ENCODE measurements at regions not wholly inside any gene's neighbourhood (a gene's known extent, or its start where the extent isn't known, plus 50 kb on each side); places are given as distances from the start of the nearest gene placed in this dataset.

- Histone ChIP-seq H3K9ac (ENCODE audit: insufficient read depth in 1 of 2, low read length in 2 of 2) (no peak overlapping the region), H3K9me3 (ENCODE audit: control insufficient read depth in 4 of 4, insufficient read depth in 3 of 4, low read length in 3 of 4) (no peaks in the 10 kb centered on the region), H3K27me3 (ENCODE audit: control insufficient read depth in 3 of 3, insufficient read depth in 3 of 3, low read length in 2 of 3) (peaks cover 0 to 5% (median 0%) of the 10 kb centered on the region in 3 donors), H3K4me3 (no peak overlapping the region), H3K4me1 (ENCODE audit: control insufficient read depth in 5 of 5, insufficient read depth in 5 of 5, low read length in 5 of 5) (peaks cover 0 to 9% (median 6%) of the 10 kb centered on the region in 5 donors), H3K27ac (ENCODE audit: low read depth in 1 of 2, low read length in 1 of 2) (no peak overlapping the region), H3K36me3 (ENCODE audit: control insufficient read depth in 4 of 4, insufficient read depth in 4 of 4, low read length in 4 of 4) (no peaks in the 10 kb centered on the region)
- WGBS, 2 donors, result 19 to 22% methylated on average over 4 of the region's 4 CpGs
- TF ChIP-seq CTCF (IDR thresholded peaks at IDR 0.05; ENCODE audit: control extremely low read depth, extremely low read depth), result no peak
- ATAC-seq (ENCODE audit: insufficient read depth, low FRiP score) (no peak), DNase-seq (peak in 2 of 3 donors; percentile 21 to 23)
Observed at GRCh38 chr4:17094159-17094875, 195.9 kb upstream of the LDB2 start.

- ATAC-seq (ENCODE audit: insufficient read depth, low FRiP score), result no peak
- no peak overlapping the region for H3K4me3 ChIP-seq
Observed at GRCh38 chr4:17093481-17093880, 195.0 kb upstream of the LDB2 start.

GRCh38 chr4:17092736-17093437 is 194.4 kb upstream of the LDB2 start:
- Histone ChIP-seq H3K36me3 (ENCODE audit: control insufficient read depth in 4 of 4, insufficient read depth in 4 of 4, low read length in 4 of 4) (no peaks in the 10 kb centered on the region), H3K27ac (ENCODE audit: low read depth in 1 of 2, low read length in 1 of 2) (peak overlapping the region in 1 of 2 donors; percentile 22), H3K9ac (ENCODE audit: insufficient read depth in 1 of 2, low read length in 2 of 2) (no peak overlapping the region), H3K27me3 (ENCODE audit: control insufficient read depth in 3 of 3, insufficient read depth in 3 of 3, low read length in 2 of 3) (no peaks in the 10 kb centered on the region), H3K4me3 (no peak overlapping the region), H3K9me3 (ENCODE audit: control insufficient read depth in 4 of 4, insufficient read depth in 3 of 4, low read length in 3 of 4) (peaks cover 0 to 3% (median 0%) of the 10 kb centered on the region in 4 donors), H3K4me1 (ENCODE audit: control insufficient read depth in 5 of 5, insufficient read depth in 5 of 5, low read length in 5 of 5) (peaks cover 0 to 9% (median 6%) of the 10 kb centered on the region in 5 donors)
- ATAC-seq (ENCODE audit: insufficient read depth, low FRiP score) (no peak), DNase-seq (no peak)
- TF ChIP-seq CTCF (IDR thresholded peaks at IDR 0.05; ENCODE audit: control extremely low read depth, extremely low read depth), result no peak
- WGBS, 2 donors, result 52 to 70% methylated on average over 2 of the region's 2 CpGs

More at GRCh38 chr4:17093481-17093880, 195.0 kb upstream of the LDB2 start:
- Histone ChIP-seq H3K4me1 (ENCODE audit: control insufficient read depth in 5 of 5, insufficient read depth in 5 of 5, low read length in 5 of 5) (peaks cover 0 to 9% (median 6%) of the 10 kb centered on the region in 5 donors), H3K36me3 (ENCODE audit: control insufficient read depth in 4 of 4, insufficient read depth in 4 of 4, low read length in 4 of 4) (no peaks in the 10 kb centered on the region), H3K9ac (ENCODE audit: insufficient read depth in 1 of 2, low read length in 2 of 2) (no peak overlapping the region), H3K9me3 (ENCODE audit: control insufficient read depth in 4 of 4, insufficient read depth in 3 of 4, low read length in 3 of 4) (peaks cover 0 to 3% (median 0%) of the 10 kb centered on the region in 4 donors), H3K27ac (ENCODE audit: low read depth in 1 of 2, low read length in 1 of 2) (no peak overlapping the region), H3K27me3 (ENCODE audit: control insufficient read depth in 3 of 3, insufficient read depth in 3 of 3, low read length in 2 of 3) (peaks cover 0 to 4% (median 0%) of the 10 kb centered on the region in 3 donors)
- DNase-seq, result no peak
- TF ChIP-seq CTCF (IDR thresholded peaks at IDR 0.05; ENCODE audit: control extremely low read depth, extremely low read depth), result no peak
- 67 to 70% methylated on average over 5 of the region's 5 CpGs for WGBS, 2 donors
